Liver (tissue), 3 donors: ENCODE measurements at regions not wholly inside any gene's neighbourhood (a gene's known extent, or its start where the extent isn't known, plus 50 kb on each side); places are given as distances from the start of the nearest gene placed in this dataset.

Source experiments
- CTCF ChIP-seq: fragments of 150-350 bp; IDR thresholded peaks from 2 replicates; pipeline ENCODE4 v1.5.1; 2017; ENCODE audit warnings: improper control_type of control experiment, low read depth, low read length; ENCODE audit not compliant: missing input control
- FOXA1 ChIP-seq: IDR thresholded peaks from 2 replicates; pipeline ENCODE4 v1.6.1; 2016; ENCODE audit warnings: antibody characterized with exemption
- NR2F2 ChIP-seq: IDR thresholded peaks from 2 replicates; pipeline ENCODE4 v1.6.1; 2016; ENCODE audit warnings: antibody characterized with exemption
- REST ChIP-seq: IDR thresholded peaks from 2 replicates; pipeline ENCODE4 v1.6.1; 2016; ENCODE audit warnings: antibody characterized with exemption, mild to moderate bottlenecking
- RXRA ChIP-seq, 2 donors: IDR thresholded peaks; 2 replicates each; pipeline ENCODE4 v1.6.1; 2017 to 2018; ENCODE audit warnings: antibody characterized with exemption in 2 of 2, mild to moderate bottlenecking in 1 of 2
- TAF1 ChIP-seq: conservative IDR thresholded peaks from 2 replicates; pipeline ENCODE4 v1.6.1; 2016; ENCODE audit warnings: antibody characterized with exemption, mild to moderate bottlenecking
- YY1 ChIP-seq: IDR thresholded peaks from 2 replicates; pipeline ENCODE4 v1.6.1; 2016; ENCODE audit warnings: antibody characterized with exemption, mild to moderate bottlenecking
- ZBTB33 ChIP-seq: IDR thresholded peaks from 2 replicates; pipeline ENCODE4 v1.6.1; 2016; ENCODE audit warnings: antibody characterized with exemption
- donor health status: healthy.
- donor health status: healthy.

- no peak for TF ChIP-seq CTCF
- TF ChIP-seq RXRA (IDR thresholded peaks at IDR 0.05), result no peak
- no peak for TF ChIP-seq TAF1
- no peak for TF ChIP-seq REST
- no peak for TF ChIP-seq NR2F2
- no peak for TF ChIP-seq YY1
- no peak for TF ChIP-seq FOXA1
- TF ChIP-seq ZBTB33, result no peak
These were observed 183.8 kb downstream of the TFCP2L1 start for GRCh38 chr2:121101093-121101715.
